Uterus (tissue), 2 donors: ENCODE measurements at regions not wholly inside any gene's neighbourhood (a gene's known extent, or its start where the extent isn't known, plus 50 kb on each side); places are given as distances from the start of the nearest gene placed in this dataset.
"Not testable (repeated sequence)": the region's sequence is repeated elsewhere in the genome, so short reads cannot be mapped to it uniquely, and the experiment has no call there.

Experiments
- POLR2A ChIP-seq, 2 donors: fragments of 450-650 bp; IDR thresholded peaks; one replicate each; pipeline ENCODE4 v1.6.1; 2016; ENCODE audit warnings: antibody characterized with exemption in 2 of 2, mild to moderate bottlenecking in 1 of 2, moderate library complexity in 1 of 2
- TF ChIP-seq, protein P1 (sequence below), 4 experiments: fragments of 200-600 bp in 2 of 4; fragments of 450-650 bp in 2 of 4; sonication (generic) in 2 of 4; IDR thresholded peaks; one replicate each; pipeline ENCODE4 v1.5.1; 2016 to 2019; ENCODE audit warnings: antibody characterized with exemption in 4 of 4, mild to moderate bottlenecking in 2 of 4, moderate library complexity in 1 of 4

DNA sequence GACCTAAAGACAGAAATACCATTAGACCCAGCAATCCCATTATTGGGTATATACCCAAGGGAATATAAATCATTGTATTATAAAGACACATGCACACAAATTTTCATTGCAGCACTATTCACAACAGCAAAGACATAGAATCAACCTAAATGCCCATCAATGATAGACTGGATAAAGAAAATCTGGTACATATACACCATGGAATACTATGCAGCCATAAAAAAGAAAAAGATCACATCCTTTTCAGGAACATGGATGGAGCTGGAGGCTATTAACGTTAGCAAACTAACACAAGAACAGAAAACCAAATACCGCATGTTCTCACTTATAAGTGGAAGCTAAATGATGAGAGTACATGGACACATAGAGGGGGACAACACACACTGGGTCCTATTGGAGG, 280.1 kb upstream of the G2E3 start:
- TF ChIP-seq, protein P1, sequence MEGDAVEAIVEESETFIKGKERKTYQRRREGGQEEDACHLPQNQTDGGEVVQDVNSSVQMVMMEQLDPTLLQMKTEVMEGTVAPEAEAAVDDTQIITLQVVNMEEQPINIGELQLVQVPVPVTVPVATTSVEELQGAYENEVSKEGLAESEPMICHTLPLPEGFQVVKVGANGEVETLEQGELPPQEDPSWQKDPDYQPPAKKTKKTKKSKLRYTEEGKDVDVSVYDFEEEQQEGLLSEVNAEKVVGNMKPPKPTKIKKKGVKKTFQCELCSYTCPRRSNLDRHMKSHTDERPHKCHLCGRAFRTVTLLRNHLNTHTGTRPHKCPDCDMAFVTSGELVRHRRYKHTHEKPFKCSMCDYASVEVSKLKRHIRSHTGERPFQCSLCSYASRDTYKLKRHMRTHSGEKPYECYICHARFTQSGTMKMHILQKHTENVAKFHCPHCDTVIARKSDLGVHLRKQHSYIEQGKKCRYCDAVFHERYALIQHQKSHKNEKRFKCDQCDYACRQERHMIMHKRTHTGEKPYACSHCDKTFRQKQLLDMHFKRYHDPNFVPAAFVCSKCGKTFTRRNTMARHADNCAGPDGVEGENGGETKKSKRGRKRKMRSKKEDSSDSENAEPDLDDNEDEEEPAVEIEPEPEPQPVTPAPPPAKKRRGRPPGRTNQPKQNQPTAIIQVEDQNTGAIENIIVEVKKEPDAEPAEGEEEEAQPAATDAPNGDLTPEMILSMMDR (IDR thresholded peaks at IDR 0.05): not testable (repeated sequence)
- TF ChIP-seq POLR2A (IDR thresholded peaks at IDR 0.05): not testable (repeated sequence)
